ENCODE measurements at regions not wholly inside any gene's neighbourhood (a gene's known extent, or its start where the extent isn't known, plus 50 kb on each side); places are given as distances from the start of the nearest gene placed in this dataset.

- in situ Hi-C loops (cut with HindIII; ENCODE audit: low sequenced_read_pairs): no loop called here
Measured at GRCh38 chr2:21253311-21254027, 129.7 kb downstream of the TDRD15 start.

GRCh38 chr2:21254170-21254965 is 130.6 kb downstream of the TDRD15 start:
- in situ Hi-C loops (cut with HindIII; ENCODE audit: low sequenced_read_pairs): no loop called here

GRCh38 chr2:21256006-21256405 is 132.2 kb downstream of the TDRD15 start:
- in situ Hi-C loops (cut with HindIII; ENCODE audit: low sequenced_read_pairs): no loop called here

GRCh38 chr2:21257621-21258020 is 133.9 kb downstream of the TDRD15 start:
- in situ Hi-C loops (cut with HindIII; ENCODE audit: low sequenced_read_pairs): no loop called here

GRCh38 chr2:21258082-21258481 is 134.3 kb downstream of the TDRD15 start:
- in situ Hi-C loops (cut with HindIII; ENCODE audit: low sequenced_read_pairs): no loop called here

- in situ Hi-C loops (cut with HindIII; ENCODE audit: low sequenced_read_pairs): no loop called here
Measured at GRCh38 chr2:21260311-21260710, 136.5 kb downstream of the TDRD15 start.

- in situ Hi-C loops (cut with HindIII; ENCODE audit: low sequenced_read_pairs): no loop called here
Measured at GRCh38 chr2:21261591-21261990, 137.8 kb downstream of the TDRD15 start.

GRCh38 chr2:21262426-21262940 is 138.7 kb downstream of the TDRD15 start:
- in situ Hi-C loops (cut with HindIII; ENCODE audit: low sequenced_read_pairs): no loop called here

- in situ Hi-C loops (cut with HindIII; ENCODE audit: low sequenced_read_pairs): no loop called here
Measured at GRCh38 chr2:21263622-21264021, 139.9 kb downstream of the TDRD15 start.

- in situ Hi-C loops (cut with HindIII; ENCODE audit: low sequenced_read_pairs): no loop called here
Measured at GRCh38 chr2:21265752-21266151, 142.0 kb downstream of the TDRD15 start.

GRCh38 chr2:21267232-21267835 is 143.6 kb downstream of the TDRD15 start:
- in situ Hi-C loops (cut with HindIII; ENCODE audit: low sequenced_read_pairs): no loop called here

GRCh38 chr2:21268197-21268877 is 144.6 kb downstream of the TDRD15 start:
- in situ Hi-C loops (cut with HindIII; ENCODE audit: low sequenced_read_pairs): no loop called here

- in situ Hi-C loops (cut with HindIII; ENCODE audit: low sequenced_read_pairs): no loop called here
Measured at GRCh38 chr2:21268878-21269224, 145.1 kb downstream of the TDRD15 start.

- in situ Hi-C loops (cut with HindIII; ENCODE audit: low sequenced_read_pairs): no loop called here
Measured at GRCh38 chr2:21269382-21269781, 145.6 kb downstream of the TDRD15 start.

GRCh38 chr2:21270083-21270491 is 146.3 kb downstream of the TDRD15 start:
- in situ Hi-C loops (cut with HindIII; ENCODE audit: low sequenced_read_pairs): no loop called here

- in situ Hi-C loops (cut with HindIII; ENCODE audit: low sequenced_read_pairs): no loop called here
Measured at GRCh38 chr2:21270708-21271122, 146.9 kb downstream of the TDRD15 start.

- in situ Hi-C loops (cut with HindIII; ENCODE audit: low sequenced_read_pairs): no loop called here
Measured at GRCh38 chr2:21276163-21276562, 152.4 kb downstream of the TDRD15 start.

GRCh38 chr2:21277068-21278056 is 153.6 kb downstream of the TDRD15 start:
- in situ Hi-C loops (cut with HindIII; ENCODE audit: low sequenced_read_pairs): no loop called here

- in situ Hi-C loops (cut with HindIII; ENCODE audit: low sequenced_read_pairs): no loop called here
Measured at GRCh38 chr2:21279525-21279924, 155.8 kb downstream of the TDRD15 start.

- in situ Hi-C loops (cut with HindIII; ENCODE audit: low sequenced_read_pairs): no loop called here
Measured at GRCh38 chr2:21280793-21281192, 157.0 kb downstream of the TDRD15 start.

All from endothelial cell of hepatic sinusoid (primary cell).